ENCODE measurements at regions not wholly inside any gene's neighbourhood (a gene's known extent, or its start where the extent isn't known, plus 50 kb on each side); places are given as distances from the start of the nearest gene placed in this dataset.
"Not testable (repeated sequence)": the region's sequence is repeated elsewhere in the genome, so short reads cannot be mapped to it uniquely, and the experiment has no call there.

DNA sequence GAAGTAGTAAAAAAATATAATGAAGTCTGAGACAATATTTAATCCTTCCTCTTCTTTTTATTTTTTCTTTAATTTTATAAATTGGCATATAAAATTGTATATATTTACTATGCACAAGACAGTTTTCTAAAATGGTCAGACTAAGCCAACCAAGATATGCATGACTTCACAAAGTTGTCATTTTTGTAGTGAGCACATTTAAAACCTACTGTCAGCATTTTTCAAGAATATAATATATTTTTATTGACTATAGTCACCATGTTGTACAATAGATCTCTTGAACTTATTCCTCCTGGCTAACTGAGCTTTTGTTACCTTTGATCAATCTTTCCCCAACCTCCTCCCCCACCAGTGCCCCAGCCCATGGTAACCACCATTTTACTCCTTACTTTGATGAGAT lies 129.2 kb downstream of the ATP6V1G3 start:
- DNase-seq: no peak

DNA sequence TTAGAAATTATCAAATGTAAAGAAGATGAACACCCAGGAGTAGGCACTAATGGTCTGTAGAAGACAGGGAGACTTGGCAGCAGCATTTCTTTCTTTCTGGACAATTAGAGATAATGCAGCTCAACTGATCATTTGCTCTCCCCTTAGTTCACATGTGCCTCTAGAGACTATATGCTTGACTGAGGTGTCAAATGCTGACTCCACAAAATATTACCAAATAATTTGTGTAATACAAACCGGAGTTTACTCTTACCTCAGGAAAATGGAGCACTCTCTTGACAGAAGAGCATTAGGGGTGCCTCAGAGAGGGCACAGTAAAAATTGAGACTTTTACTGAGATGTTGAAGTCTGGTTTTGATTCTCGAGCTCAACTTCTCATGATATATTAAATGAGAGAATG lies 131.8 kb downstream of the ATP6V1G3 start:
- no peak for DNase-seq

DNA sequence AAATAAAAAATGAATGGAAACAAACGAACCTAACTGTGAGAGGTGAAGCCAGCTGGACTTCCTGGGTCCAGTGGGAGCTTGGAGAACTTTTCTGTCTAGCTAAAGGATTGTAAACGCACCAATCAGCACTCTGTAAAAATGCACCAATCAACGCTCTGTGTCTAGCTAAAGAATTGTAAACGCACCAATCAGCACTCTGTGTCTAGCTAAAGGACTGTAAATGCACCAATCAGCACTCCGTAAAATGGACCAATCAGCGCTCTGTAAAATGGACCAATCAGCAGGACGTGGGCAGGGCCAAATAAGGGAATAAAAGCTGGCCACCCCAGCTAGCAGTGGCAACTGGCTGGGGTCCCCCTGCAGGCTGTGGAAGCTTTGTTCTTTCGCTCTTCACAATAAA lies 135.8 kb downstream of the ATP6V1G3 start:
- not testable (repeated sequence) for DNase-seq

DNA sequence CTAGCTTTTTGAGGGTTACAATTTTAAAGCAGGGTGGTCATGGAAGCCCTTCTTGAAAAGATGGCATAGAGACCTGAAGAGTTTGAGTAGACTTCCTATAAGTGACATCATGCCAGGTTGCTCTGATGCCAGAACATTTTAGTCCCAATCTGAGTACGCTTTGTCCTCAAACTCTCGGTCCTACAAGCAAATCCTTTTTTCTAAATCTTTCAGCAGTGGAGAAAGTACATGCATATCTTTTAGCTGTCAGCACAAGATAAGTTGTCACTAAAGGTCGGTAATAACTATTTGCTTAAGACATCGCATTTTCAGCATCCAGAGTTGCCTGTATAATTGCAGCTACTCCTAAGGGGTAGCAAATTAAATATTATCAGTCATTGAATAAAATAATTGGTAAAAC lies 140.4 kb downstream of the ATP6V1G3 start:
- no peak for DNase-seq

DNA sequence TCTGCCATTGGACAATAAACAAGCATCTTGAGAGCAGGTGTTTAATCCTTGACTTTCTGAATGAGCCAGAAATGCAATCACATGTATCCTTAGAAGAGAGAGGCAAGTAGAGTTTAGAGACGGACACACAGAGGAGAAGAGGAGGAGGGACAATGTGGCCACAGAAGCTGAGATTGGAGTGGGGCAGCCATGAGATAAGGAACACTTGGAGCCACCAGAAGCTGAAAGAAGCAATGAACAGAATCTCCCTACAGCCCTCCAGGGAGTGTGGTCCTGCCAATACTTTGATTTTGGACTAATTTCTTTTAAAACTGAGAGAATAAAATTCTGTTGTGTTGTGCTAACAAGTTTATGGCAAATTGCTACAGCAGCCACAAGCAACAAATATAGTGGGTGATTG lies 141.0 kb downstream of the ATP6V1G3 start:
- DNase-seq: no peak

DNA sequence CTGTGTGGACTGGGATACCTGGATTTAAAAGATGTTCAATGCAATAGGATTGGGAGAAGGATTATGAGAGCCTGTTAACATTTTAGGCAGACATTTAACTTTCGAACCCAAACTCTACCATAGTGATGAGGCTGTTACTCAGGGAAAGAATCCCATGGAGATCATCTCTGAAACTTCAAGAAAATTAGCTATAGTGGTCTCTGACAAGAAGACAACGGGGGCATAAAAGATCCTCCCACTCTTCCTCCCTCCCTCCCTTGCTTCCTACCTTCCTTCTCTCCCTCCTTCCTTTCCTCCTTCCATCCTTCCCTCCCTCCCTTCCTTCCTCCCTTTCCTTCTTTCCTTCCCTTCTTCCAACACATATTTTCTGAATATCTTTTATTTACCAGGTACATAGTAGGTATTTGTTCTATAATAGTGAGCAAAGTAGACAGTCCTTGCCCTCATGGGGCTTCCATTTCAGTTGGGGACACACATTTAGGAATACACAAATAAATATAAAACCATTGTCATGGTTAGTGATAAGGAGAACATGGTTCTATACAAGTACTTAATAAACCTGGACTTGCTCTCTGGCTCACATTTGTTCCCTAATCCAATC lies 143.2 kb downstream of the ATP6V1G3 start:
- no peak for DNase-seq

DNA sequence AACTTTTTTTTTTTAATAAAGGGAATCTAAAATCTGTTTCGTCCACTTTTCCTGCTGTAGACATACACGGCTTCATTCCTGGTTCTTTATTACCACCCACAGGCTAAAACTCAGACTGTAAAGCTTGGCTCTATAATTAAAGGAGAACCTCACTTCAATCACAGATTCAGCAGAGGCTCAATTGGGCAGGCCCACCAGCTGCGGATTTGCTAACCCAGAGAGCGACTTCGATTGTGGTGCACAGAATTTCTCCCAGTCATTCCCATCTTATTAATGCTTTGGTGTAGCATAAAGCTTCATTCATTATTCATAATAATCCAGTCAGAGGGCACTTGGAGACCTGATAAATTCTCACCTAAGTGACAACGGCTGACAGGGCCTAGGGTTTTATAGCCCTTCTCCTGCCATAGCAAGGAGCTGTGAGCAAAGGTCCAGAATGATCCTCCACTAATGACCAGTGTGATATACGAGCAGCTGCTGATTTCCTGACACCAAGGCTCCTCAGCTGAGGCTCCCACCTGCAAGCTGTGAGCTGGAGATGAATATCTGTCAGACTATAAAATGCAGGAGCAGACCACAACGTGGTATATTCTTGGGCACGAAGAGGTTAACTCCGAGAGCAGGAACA lies 149.0 kb downstream of the ATP6V1G3 start:
- DNase-seq: no peak

DNA sequence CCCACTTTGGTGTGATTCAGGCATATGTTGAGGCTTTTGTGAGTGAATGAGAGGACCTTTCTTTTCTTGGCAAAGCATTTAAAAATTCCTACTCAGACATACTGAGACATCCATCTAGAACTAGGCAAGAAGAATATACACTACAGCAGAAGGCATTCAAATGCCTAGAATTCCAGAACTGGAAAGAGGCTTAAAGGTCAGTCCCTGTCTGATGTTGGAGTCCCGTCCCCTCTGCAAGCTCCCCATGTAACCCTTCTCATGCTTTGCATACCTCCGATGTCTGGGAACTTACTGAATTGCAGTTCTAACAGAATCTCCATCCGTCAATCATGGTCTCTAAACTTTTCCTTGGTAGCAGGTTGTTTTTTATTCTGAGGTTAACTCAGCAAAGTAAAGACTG lies 152.9 kb downstream of the ATP6V1G3 start:
- DNase-seq: no peak

DNA sequence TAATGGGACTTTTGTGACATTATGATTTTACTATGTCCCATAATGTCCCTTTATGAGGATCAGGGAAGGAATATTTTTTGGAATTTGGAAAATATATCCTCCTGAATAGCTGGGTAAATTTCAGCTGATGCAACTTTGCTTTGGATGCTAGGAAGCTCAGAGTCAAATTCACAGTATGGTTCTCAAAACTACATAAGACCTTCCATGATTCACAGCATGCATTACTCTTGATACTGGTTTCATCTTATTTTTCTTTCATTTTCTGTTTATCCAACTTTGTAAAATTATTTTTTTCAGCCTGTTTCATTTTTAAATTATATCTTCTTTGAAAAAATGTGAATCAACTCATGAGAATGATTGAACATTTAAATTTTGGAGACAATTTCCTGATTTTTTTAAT lies 160.2 kb downstream of the ATP6V1G3 start:
- DNase-seq: no peak

DNA sequence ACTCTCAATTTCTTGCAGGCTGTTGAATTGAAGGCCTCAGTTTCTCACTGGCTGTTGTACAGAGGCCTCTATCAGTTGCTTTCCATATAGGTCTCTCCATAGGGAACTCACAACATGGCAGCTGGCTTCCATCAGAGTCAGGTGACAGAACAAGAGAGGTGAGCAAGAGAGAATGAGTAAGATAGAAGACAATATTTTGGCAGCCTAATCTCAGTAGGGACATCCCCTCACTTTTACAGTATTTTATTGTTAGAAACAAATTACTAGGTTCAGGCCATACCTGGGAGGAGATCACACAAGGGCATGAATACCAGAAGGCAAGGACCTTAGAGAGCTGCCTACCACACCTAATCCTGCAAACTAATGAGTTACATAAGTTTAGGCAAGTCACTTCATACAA lies 162.8 kb downstream of the ATP6V1G3 start:
- DNase-seq: no peak

DNA sequence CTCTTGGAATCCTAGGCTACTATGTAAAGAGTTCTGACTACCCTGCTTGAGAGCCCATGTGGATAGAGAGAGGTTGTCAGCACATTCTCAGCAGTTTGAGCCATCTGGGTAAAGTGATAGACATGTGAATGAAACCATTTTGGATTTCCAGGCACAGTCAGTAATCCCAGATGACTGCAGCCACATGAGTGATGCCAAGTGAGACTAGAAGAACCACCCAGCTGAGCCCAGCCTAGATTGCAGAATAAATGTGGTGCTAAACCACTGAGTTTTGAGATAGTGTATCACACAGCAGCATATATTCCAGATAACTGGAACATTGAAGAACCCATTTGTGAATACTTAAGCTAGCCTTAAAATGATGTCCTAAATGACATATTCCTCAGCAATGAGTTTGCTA lies 166.2 kb downstream of the ATP6V1G3 start:
- no peak for DNase-seq

DNA sequence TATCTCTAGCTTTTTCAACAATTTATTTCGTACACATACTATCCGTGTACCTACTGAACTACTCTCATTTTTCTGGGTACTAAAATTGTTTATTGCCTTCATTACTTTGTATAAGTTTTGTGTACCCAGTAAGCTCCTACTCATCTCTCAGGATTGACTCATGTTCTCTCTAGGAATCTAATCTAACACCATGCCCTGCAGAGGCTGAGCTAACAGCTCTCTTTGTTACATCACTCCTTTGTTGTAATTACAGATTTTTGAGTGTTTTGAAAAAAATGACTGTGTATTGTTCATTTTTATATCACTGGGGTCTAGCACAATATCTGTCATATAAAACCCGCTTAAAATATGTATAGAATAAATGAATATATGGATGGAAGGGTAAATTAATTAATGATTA lies 167.1 kb downstream of the ATP6V1G3 start:
- no peak for DNase-seq

All from T-helper 2 cell (primary cell).